GM21737 (cell line): ENCODE measurements at regions not wholly inside any gene's neighbourhood (a gene's known extent, or its start where the extent isn't known, plus 50 kb on each side); places are given as distances from the start of the nearest gene placed in this dataset.

Source experiments
- ATAC-seq: cut with Tn5 transposase; IDR thresholded peaks from one replicate; pipeline ENCODE4 v1.9.1; 2021; ENCODE audit warnings: mild to moderate bottlenecking, moderate library complexity; ENCODE audit not compliant: unreplicated experiment

GRCh38 chr3:116920826-116921610, 211.4 kb downstream of the TUSC7 start:
- no peak for ATAC-seq

GRCh38 chr3:116927918-116928317, 218.3 kb downstream of the TUSC7 start:
- no peak for ATAC-seq

- no peak for ATAC-seq
Observed at GRCh38 chr3:116929505-116930222, 220.1 kb downstream of the TUSC7 start.

GRCh38 chr3:116930786-116931185, 221.2 kb downstream of the TUSC7 start:
- ATAC-seq: no peak

GRCh38 chr3:116939091-116939490, 229.5 kb downstream of the TUSC7 start:
- ATAC-seq: no peak

- ATAC-seq: no peak
Observed at GRCh38 chr3:116939550-116939949, 230.0 kb downstream of the TUSC7 start.

- ATAC-seq: no peak
Observed at GRCh38 chr3:116940719-116941118, 231.1 kb downstream of the TUSC7 start.

GRCh38 chr3:116946376-116946775, 236.8 kb downstream of the TUSC7 start:
- no peak for ATAC-seq

- no peak for ATAC-seq
Observed at GRCh38 chr3:116947148-116947547, 237.6 kb downstream of the TUSC7 start.

GRCh38 chr3:116947809-116948208, 238.2 kb downstream of the TUSC7 start:
- ATAC-seq: no peak

GRCh38 chr3:116950301-116951055, 240.9 kb downstream of the TUSC7 start:
- no peak for ATAC-seq

GRCh38 chr3:116951610-116952009, 242.0 kb downstream of the TUSC7 start:
- no peak for ATAC-seq

- ATAC-seq: no peak
Observed at GRCh38 chr3:116958291-116958690, 248.7 kb downstream of the TUSC7 start.

GRCh38 chr3:116961106-116961505, 251.5 kb downstream of the TUSC7 start:
- ATAC-seq: no peak

- ATAC-seq: no peak
Observed at GRCh38 chr3:116963802-116964201, 254.2 kb downstream of the TUSC7 start.

GRCh38 chr3:116966649-116967048, 257.1 kb downstream of the TUSC7 start:
- no peak for ATAC-seq

GRCh38 chr3:116969135-116969534, 259.6 kb downstream of the TUSC7 start:
- no peak for ATAC-seq

- no peak for ATAC-seq
Observed at GRCh38 chr3:116969646-116970045, 260.1 kb downstream of the TUSC7 start.

- ATAC-seq: no peak
Observed at GRCh38 chr3:116971531-116971930, 262.0 kb downstream of the TUSC7 start.

GRCh38 chr3:116974702-116975101, 265.1 kb downstream of the TUSC7 start:
- no peak for ATAC-seq

- no peak for ATAC-seq
Observed at GRCh38 chr3:116977441-116977840, 267.9 kb downstream of the TUSC7 start.

- no peak for ATAC-seq
Observed at GRCh38 chr3:116980099-116980498, 270.5 kb downstream of the TUSC7 start.
